GM18508 (cell line): ENCODE measurements at regions not wholly inside any gene's neighbourhood (a gene's known extent, or its start where the extent isn't known, plus 50 kb on each side); places are given as distances from the start of the nearest gene placed in this dataset.
"Not testable (repeated sequence)": the region's sequence is repeated elsewhere in the genome, so short reads cannot be mapped to it uniquely, and the experiment has no call there.

Experiments used
- ATAC-seq: cut with Tn5 transposase; IDR thresholded peaks from one replicate; pipeline ENCODE4 v1.9.1; 2021; ENCODE audit warnings: moderate number of reproducible peaks; ENCODE audit not compliant: insufficient read depth, unreplicated experiment

GRCh38 chr10:29804025-29804852 is 169.5 kb upstream of the SVIL start:
- ATAC-seq, result no peak

DNA sequence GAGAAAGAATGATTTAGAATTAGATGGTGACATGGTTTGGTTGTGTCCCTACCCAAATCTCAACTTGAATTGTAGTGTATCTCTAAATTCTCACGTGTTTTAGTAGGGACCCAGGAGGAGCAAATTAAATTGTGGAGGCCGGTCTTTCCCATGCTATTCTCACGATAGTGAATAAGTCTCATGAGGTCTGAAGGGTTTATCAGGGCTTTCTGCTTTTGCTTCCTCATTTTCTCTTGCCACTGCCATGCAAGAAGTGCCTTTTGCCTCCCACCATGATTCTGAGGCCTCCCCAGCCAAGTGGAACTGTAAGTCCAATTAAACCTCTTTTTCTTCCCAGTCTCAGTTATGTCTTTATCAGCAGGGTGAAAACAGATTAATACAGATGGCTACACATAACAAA is 167.4 kb upstream of the SVIL start:
- no peak for ATAC-seq

GRCh38 chr10:29798921-29799690 is 164.3 kb upstream of the SVIL start:
- ATAC-seq, result no peak

DNA sequence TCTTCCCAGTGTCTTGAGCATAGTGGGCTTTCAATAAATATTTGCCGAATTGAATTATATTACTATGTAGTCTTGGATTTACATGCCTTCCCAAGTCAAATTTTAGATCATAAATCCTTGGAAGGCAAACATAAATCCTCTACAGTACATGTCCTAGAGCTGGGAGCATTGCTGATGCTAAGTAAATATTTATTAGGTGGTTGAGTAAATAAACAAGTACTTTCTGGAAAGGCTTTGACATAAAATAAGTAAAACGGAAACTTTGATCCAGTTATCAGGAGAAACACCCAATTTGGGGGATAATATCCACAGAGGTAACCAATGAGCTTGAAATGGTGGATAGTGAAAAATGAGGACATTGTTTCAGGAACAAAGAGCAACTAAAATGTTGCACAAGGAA is 162.8 kb upstream of the SVIL start:
- ATAC-seq, result no peak

DNA sequence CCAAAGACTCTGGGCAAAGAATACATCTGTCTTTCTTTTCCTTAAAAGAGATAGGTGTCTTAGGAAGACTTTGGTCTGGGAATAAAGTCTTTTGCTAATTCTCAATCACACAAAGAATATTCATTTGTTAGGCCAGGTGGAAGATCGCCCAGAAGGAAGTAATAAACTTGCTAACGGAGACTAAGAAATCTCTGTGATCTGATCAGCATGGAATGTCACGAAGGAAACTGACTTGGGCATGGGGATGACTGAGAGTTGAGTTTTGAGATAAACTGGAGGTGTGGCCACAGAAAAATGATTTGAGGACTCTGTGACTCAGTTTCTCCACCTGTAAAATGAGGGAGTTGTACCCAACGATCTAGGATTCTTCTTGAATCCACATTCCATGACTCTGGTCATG is 161.1 kb upstream of the SVIL start:
- ATAC-seq, result no peak

GRCh38 chr10:29794776-29795611 is 160.2 kb upstream of the SVIL start:
- no peak for ATAC-seq

GRCh38 chr10:29791773-29792172 is 157.0 kb upstream of the SVIL start:
- ATAC-seq, result no peak

- ATAC-seq, result no peak
These were observed 155.4 kb upstream of the SVIL start for GRCh38 chr10:29790207-29790606.

DNA sequence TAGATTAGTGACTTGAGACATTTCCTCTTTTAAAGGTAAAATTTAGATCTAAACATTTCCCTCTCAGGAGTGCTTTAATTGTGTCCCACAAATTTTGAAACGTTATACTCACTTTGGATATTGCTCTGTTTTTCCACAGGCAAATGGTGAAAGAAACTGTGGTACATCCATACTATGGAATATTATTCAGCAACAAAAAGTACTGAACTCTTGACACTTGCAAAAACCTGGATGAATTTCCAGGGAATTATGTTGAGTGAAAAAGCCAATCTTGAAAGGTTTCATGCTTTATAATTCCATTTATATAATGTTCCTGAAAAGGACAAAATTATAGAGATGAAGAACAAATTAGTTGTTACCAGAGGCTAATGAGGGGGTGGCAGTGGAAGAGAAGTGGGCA is 153.3 kb upstream of the SVIL start:
- no peak for ATAC-seq

GRCh38 chr10:29785701-29786100 is 150.9 kb upstream of the SVIL start:
- no peak for ATAC-seq

DNA sequence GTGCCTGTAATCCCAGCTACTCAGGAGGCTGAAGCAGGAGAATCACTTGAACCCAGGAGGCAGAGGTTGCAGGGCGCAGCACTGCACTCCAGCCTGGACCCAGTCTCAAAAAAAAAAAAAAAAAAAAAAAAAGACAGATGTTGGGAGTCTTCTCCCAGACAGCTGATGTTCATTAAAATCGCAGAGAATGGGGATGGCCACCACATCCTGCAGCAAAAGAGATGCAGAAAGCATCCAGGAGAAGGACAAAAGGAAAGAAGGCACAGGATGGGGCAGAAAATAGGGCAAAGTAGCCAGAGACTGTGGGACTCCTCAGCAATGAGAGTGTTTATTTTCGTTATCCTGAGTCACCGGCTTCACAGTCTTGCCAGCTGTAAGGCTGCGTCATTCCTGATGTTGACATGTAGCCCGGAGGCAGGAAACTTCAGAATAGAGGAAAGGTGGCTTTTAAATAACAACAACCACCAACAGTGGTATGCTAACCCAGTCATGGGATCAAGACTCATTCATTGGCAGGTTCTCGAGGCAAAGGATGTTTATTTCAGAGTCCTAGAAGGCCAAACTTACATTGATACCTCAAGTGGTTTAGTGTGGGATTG is 149.5 kb upstream of the SVIL start:
- ATAC-seq, result no peak

GRCh38 chr10:29783201-29783947 is 148.6 kb upstream of the SVIL start:
- ATAC-seq, result no peak

DNA sequence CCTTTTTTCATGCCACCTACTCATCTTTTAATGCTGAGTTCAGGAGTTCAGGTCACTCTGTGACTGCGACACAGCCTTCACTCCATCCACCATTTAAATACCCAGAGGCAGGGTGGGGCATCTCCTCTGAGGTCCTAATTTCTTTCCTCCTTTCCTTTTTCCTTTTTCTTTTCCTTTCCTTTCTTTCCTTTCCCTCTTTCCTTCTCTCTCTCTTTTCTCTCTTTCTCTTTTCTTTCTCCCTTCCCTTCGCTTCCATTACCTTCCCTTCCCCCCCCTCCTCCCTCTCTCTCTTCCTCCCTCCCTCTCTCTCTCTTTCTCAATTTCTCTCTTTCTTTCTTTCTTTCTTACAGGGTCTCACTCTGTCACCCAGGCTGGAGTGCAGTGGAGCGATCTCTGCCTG is 145.9 kb upstream of the SVIL start:
- ATAC-seq, result no peak

GRCh38 chr10:29780096-29780495 is 145.3 kb upstream of the SVIL start:
- ATAC-seq, result no peak

- no peak for ATAC-seq
These were observed 141.5 kb upstream of the SVIL start for GRCh38 chr10:29776246-29776645.

DNA sequence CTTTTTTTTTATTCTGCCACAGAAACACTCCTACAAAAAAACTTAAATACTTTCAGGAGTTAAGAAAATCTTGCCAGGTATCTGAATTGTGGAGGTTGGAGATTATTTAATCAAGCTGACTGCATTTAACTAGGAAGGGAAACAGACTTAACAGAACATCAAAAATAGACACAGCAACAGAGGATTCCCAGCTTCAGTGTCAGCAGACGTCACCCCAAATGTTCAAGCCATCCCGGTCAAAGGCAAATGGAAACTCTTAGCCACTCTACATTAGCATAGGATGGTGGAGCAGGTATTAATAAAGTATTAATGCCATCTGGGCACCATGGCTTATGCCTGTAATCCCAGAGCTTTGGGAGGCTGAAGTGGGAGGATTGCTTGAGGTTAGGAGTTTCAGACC is 139.7 kb upstream of the SVIL start:
- no peak for ATAC-seq

DNA sequence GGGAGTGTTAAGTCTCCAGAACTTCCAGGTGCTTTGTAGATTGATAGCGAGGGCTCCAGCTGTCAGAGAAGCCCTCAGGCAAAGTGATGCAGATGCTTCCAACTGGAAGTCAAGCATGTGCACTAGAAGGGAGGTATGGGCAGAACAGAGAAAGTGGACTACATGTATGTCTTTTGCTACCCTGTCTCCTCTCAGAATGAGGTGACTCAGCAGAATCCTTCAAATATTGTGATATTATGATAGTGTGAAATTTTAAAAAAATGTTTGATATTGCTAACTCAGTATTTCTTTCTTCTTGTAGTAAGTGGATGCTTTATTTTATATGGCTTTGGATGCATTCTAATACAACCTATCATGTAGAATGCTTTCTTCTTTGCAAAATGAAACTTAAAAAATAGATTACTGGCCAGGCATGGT is 138.9 kb upstream of the SVIL start:
- ATAC-seq, result no peak

GRCh38 chr10:29772403-29772802 is 137.6 kb upstream of the SVIL start:
- no peak for ATAC-seq

GRCh38 chr10:29771376-29771775 is 136.6 kb upstream of the SVIL start:
- ATAC-seq, result no peak

GRCh38 chr10:29769277-29769676 is 134.5 kb upstream of the SVIL start:
- not testable (repeated sequence) for ATAC-seq
